B cell (primary cell): ENCODE measurements at regions not wholly inside any gene's neighbourhood (a gene's known extent, or its start where the extent isn't known, plus 50 kb on each side); places are given as distances from the start of the nearest gene placed in this dataset.

ENCODE experiments used
- EZH2 ChIP-seq: IDR thresholded peaks from 2 replicates; pipeline ENCODE4 v1.6.1; 2012; ENCODE audit warnings: borderline replicate concordance, low read depth, mild to moderate bottlenecking, moderate library complexity, low read length; ENCODE audit not compliant: insufficient read depth, poor library complexity, severe bottlenecking
- TF ChIP-seq, protein P1 (sequence below): fragments of 200-600 bp; IDR thresholded peaks from one replicate; pipeline ENCODE4 v1.8.0; 2022; ENCODE audit warnings: antibody characterized with exemption, mild to moderate bottlenecking

DNA sequence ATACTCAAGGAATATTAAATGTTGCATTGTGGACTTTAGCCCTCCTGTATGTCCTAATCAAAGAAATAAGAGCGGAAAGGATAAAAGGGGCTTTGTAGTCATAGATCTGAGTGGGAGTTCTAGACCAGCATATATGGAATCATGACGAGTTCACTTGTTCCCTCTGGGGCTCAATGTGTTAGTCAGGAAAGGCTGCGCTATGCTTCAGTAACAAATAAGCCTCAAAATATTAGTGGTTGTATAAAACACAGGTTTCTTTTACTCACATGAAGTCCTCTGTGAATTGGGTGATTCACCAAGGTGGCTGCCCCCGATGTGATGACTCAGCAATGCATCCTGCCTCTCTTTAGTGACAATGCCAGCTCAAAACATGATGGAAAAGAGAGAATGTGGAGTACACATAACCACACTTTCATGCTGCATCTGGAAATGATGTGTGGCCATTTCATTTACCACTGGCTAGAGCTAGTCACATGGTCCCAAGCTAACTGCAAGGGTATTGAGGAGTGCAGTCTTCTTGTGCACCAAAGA is 63.3 kb upstream of the IRX5 start:
- TF ChIP-seq, protein P1, sequence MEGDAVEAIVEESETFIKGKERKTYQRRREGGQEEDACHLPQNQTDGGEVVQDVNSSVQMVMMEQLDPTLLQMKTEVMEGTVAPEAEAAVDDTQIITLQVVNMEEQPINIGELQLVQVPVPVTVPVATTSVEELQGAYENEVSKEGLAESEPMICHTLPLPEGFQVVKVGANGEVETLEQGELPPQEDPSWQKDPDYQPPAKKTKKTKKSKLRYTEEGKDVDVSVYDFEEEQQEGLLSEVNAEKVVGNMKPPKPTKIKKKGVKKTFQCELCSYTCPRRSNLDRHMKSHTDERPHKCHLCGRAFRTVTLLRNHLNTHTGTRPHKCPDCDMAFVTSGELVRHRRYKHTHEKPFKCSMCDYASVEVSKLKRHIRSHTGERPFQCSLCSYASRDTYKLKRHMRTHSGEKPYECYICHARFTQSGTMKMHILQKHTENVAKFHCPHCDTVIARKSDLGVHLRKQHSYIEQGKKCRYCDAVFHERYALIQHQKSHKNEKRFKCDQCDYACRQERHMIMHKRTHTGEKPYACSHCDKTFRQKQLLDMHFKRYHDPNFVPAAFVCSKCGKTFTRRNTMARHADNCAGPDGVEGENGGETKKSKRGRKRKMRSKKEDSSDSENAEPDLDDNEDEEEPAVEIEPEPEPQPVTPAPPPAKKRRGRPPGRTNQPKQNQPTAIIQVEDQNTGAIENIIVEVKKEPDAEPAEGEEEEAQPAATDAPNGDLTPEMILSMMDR = no peak
- no peak for TF ChIP-seq EZH2
